K562 (cell line): ENCODE measurements at regions not wholly inside any gene's neighbourhood (a gene's known extent, or its start where the extent isn't known, plus 50 kb on each side); places are given as distances from the start of the nearest gene placed in this dataset.

Source experiments
- JUN ChIP-seq, 2 experiments: sonication (generic) in 1 of 2; formaldehyde crosslinking in 1 of 2; IDR thresholded peaks; 2 replicates each; pipeline versions ENCODE4 v1.6.1 to v1.8.0; 2012 to 2022; ENCODE audit warnings: borderline replicate concordance in 2 of 2, mild to moderate bottlenecking in 2 of 2, improper control_type of control experiment in 1 of 2, low read depth in 1 of 2, low read length in 1 of 2, missing genetic modification reagents in 1 of 2
- MYC ChIP-seq, 2 experiments: fragments of 250-450 bp in 1 of 2; sonication (Bioruptor Pico) in 1 of 2; IDR thresholded peaks; 2 replicates each; pipeline versions ENCODE4 v1.5.1 to v1.6.1; 2012 to 2021; ENCODE audit warnings: low read depth in 2 of 2, borderline replicate concordance in 1 of 2, improper control_type of control experiment in 1 of 2, low read length in 1 of 2, mild to moderate bottlenecking in 1 of 2, moderate library complexity in 1 of 2
- RFX1 ChIP-seq: fragments of 450-650 bp; IDR thresholded peaks from 2 replicates; pipeline ENCODE4 v1.6.1; 2016; ENCODE audit warnings: mild to moderate bottlenecking, moderate library complexity
- SRF ChIP-seq, 2 experiments: fragments of 250-450, 450-650 bp in 1 of 2; sonication (Bioruptor Pico) in 1 of 2; sonication (generic) in 1 of 2; formaldehyde crosslinking; IDR thresholded peaks; 2 replicates each; pipeline versions ENCODE4 v1.5.0 to v1.5.1; 2020 to 2022; ENCODE audit warnings: mild to moderate bottlenecking in 1 of 2, missing genetic modification reagents in 1 of 2
- ZBTB17 ChIP-seq: fragments of 450-650 bp; formaldehyde crosslinking; IDR thresholded peaks from 2 replicates; pipeline ENCODE4 v1.4.0; 2020; ENCODE audit warnings: mild to moderate bottlenecking
- TF ChIP-seq, protein P1 (sequence below): fragments of 450-650 bp; IDR thresholded peaks from 2 replicates; pipeline ENCODE4 v1.6.1; 2016; ENCODE audit warnings: low read depth
- TF ChIP-seq, protein P2 (sequence below), 3 experiments: IDR thresholded peaks in 2 of 3; conservative IDR thresholded peaks in 1 of 3; 2 replicates each; pipeline ENCODE4 v1.5.1; 2011 to 2012; ENCODE audit warnings: low read length in 3 of 3, mild to moderate bottlenecking in 3 of 3, control low read depth in 2 of 3, improper control_type of control experiment in 1 of 3, inconsistent platforms in 1 of 3, low read depth in 1 of 3, mixed read lengths in 1 of 3, moderate library complexity in 1 of 3; ENCODE audit not compliant: insufficient read depth in 2 of 3
- TF ChIP-seq, protein P3 (sequence below), 2 experiments: fragments of 450-650 bp in 1 of 2; IDR thresholded peaks; 2 replicates each; pipeline ENCODE4 v1.6.1; 2011 to 2017; ENCODE audit warnings: low read depth in 2 of 2, antibody characterized with exemption in 1 of 2, borderline replicate concordance in 1 of 2, low read length in 1 of 2, mild to moderate bottlenecking in 1 of 2, mixed read lengths in 1 of 2; ENCODE audit not compliant: control insufficient read depth in 1 of 2
- TF ChIP-seq, protein P4 (sequence below), 2 experiments: fragments of 450-650 bp; conservative IDR thresholded peaks; 2 replicates each; pipeline ENCODE4 v1.6.1; 2017; ENCODE audit warnings: mild to moderate bottlenecking in 2 of 2, moderate library complexity in 2 of 2
- TF ChIP-seq, protein P5 (sequence below): sonication (generic); formaldehyde crosslinking; IDR thresholded peaks from 2 replicates; pipeline ENCODE4 v1.9.0; 2022; ENCODE audit warnings: mild to moderate bottlenecking, missing genetic modification reagents

DNA sequence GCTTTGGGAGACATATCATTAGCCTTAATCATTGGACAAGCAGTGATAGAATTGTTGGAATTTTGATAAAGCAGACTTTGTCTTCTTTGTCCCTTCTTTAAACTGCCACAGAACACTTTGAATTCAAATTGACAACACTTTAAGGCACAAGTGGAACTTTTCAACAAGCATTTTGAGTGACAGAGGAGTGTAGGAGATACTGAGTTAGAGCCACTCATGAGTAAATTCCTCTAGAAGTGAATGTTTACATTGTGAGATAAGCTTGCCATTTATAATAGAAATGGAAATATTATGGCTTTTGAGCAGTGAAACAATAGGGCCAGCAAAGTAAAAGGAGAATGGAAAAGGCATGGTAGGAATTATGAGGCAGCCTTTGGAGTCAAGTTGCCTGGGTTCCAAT lies 515.8 kb downstream of the SLITRK6 start:
- TF ChIP-seq SRF (CRISPR knock-in tag; IDR thresholded peaks at IDR 0.05) (no peak), ZBTB17 (CRISPR knock-in tag) (no peak), JUN (IDR thresholded peaks at IDR 0.05; ENCODE audit: borderline replicate concordance, low read depth, low read length) (no peak), JUN (CRISPR knock-in tag; IDR thresholded peaks at IDR 0.05; ENCODE audit: borderline replicate concordance) (no peak), MYC (IDR thresholded peaks at IDR 0.05; ENCODE audit: low read depth, low read length) (no peak), MYC (CRISPR knock-in tag; IDR thresholded peaks at IDR 0.05; ENCODE audit: borderline replicate concordance, low read depth) (no peak), RFX1 (no peak)
- TF ChIP-seq, protein P1, sequence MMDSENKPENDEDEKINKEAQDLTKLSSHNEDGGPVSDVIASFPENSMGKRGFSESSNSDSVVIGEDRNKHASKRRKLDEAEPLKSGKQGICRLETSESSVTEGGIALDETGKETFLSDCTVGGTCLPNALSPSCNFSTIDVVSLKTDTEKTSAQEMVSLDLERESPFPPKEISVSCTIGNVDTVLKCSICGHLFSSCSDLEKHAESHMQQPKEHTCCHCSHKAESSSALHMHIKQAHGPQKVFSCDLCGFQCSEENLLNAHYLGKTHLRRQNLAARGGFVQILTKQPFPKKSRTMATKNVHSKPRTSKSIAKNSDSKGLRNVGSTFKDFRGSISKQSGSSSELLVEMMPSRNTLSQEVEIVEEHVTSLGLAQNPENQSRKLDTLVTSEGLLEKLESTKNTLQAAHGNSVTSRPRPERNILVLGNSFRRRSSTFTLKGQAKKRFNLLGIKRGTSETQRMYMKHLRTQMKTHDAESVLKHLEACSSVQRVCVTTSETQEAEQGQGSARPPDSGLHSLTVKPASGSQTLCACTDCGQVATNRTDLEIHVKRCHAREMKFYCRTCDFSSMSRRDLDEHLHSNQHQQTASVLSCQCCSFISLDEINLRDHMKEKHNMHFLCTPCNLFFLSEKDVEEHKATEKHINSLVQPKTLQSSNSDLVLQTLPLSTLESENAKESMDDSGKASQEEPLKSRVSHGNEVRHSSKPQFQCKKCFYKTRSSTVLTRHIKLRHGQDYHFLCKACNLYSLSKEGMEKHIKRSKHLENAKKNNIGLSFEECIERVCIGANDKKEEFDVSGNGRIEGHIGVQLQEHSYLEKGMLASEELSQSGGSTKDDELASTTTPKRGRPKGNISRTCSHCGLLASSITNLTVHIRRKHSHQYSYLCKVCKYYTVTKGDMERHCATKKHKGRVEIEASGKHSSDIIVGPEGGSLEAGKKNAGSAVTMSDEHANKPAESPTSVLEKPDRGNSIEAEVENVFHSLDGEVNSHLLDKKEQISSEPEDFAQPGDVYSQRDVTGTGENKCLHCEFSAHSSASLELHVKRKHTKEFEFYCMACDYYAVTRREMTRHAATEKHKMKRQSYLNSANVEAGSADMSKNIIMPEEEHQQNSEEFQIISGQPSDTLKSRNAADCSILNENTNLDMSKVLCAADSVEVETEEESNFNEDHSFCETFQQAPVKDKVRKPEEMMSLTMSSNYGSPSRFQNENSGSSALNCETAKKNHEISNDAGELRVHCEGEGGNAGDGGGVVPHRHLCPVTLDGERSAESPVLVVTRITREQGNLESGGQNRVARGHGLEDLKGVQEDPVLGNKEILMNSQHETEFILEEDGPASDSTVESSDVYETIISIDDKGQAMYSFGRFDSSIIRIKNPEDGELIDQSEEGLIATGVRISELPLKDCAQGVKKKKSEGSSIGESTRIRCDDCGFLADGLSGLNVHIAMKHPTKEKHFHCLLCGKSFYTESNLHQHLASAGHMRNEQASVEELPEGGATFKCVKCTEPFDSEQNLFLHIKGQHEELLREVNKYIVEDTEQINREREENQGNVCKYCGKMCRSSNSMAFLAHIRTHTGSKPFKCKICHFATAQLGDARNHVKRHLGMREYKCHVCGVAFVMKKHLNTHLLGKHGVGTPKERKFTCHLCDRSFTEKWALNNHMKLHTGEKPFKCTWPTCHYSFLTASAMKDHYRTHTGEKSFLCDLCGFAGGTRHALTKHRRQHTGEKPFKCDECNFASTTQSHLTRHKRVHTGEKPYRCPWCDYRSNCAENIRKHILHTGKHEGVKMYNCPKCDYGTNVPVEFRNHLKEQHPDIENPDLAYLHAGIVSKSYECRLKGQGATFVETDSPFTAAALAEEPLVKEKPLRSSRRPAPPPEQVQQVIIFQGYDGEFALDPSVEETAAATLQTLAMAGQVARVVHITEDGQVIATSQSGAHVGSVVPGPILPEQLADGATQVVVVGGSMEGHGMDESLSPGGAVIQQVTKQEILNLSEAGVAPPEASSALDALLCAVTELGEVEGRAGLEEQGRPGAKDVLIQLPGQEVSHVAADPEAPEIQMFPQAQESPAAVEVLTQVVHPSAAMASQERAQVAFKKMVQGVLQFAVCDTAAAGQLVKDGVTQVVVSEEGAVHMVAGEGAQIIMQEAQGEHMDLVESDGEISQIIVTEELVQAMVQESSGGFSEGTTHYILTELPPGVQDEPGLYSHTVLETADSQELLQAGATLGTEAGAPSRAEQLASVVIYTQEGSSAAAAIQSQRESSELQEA, result no peak
- TF ChIP-seq, protein P2, sequence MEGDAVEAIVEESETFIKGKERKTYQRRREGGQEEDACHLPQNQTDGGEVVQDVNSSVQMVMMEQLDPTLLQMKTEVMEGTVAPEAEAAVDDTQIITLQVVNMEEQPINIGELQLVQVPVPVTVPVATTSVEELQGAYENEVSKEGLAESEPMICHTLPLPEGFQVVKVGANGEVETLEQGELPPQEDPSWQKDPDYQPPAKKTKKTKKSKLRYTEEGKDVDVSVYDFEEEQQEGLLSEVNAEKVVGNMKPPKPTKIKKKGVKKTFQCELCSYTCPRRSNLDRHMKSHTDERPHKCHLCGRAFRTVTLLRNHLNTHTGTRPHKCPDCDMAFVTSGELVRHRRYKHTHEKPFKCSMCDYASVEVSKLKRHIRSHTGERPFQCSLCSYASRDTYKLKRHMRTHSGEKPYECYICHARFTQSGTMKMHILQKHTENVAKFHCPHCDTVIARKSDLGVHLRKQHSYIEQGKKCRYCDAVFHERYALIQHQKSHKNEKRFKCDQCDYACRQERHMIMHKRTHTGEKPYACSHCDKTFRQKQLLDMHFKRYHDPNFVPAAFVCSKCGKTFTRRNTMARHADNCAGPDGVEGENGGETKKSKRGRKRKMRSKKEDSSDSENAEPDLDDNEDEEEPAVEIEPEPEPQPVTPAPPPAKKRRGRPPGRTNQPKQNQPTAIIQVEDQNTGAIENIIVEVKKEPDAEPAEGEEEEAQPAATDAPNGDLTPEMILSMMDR (IDR thresholded peaks at IDR 0.05 in 2 of 3, conservative IDR thresholded peaks at IDR 0.05 in 1 of 3; ENCODE audit: insufficient read depth in 2 of 3, low read depth in 1 of 3, low read length in 3 of 3), result no peak
- TF ChIP-seq, protein P3, sequence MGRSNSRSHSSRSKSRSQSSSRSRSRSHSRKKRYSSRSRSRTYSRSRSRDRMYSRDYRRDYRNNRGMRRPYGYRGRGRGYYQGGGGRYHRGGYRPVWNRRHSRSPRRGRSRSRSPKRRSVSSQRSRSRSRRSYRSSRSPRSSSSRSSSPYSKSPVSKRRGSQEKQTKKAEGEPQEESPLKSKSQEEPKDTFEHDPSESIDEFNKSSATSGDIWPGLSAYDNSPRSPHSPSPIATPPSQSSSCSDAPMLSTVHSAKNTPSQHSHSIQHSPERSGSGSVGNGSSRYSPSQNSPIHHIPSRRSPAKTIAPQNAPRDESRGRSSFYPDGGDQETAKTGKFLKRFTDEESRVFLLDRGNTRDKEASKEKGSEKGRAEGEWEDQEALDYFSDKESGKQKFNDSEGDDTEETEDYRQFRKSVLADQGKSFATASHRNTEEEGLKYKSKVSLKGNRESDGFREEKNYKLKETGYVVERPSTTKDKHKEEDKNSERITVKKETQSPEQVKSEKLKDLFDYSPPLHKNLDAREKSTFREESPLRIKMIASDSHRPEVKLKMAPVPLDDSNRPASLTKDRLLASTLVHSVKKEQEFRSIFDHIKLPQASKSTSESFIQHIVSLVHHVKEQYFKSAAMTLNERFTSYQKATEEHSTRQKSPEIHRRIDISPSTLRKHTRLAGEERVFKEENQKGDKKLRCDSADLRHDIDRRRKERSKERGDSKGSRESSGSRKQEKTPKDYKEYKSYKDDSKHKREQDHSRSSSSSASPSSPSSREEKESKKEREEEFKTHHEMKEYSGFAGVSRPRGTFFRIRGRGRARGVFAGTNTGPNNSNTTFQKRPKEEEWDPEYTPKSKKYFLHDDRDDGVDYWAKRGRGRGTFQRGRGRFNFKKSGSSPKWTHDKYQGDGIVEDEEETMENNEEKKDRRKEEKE (IDR thresholded peaks at IDR 0.05; ENCODE audit: borderline replicate concordance in 1 of 2, control insufficient read depth in 1 of 2, low read depth in 2 of 2, low read length in 1 of 2), result no peak
- TF ChIP-seq, protein P4, sequence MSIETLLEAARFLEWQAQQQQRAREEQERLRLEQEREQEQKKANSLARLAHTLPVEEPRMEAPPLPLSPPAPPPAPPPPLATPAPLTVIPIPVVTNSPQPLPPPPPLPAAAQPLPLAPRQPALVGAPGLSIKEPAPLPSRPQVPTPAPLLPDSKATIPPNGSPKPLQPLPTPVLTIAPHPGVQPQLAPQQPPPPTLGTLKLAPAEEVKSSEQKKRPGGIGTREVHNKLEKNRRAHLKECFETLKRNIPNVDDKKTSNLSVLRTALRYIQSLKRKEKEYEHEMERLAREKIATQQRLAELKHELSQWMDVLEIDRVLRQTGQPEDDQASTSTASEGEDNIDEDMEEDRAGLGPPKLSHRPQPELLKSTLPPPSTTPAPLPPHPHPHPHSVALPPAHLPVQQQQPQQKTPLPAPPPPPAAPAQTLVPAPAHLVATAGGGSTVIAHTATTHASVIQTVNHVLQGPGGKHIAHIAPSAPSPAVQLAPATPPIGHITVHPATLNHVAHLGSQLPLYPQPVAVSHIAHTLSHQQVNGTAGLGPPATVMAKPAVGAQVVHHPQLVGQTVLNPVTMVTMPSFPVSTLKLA (conservative IDR thresholded peaks at IDR 0.05), result no peak
- TF ChIP-seq, protein P5, sequence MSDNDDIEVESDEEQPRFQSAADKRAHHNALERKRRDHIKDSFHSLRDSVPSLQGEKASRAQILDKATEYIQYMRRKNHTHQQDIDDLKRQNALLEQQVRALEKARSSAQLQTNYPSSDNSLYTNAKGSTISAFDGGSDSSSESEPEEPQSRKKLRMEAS, result no peak
